NCI-H748 treated with DMSO at 0.1 percent for 48 hours (cell line): ENCODE measurements at regions not wholly inside any gene's neighbourhood (a gene's known extent, or its start where the extent isn't known, plus 50 kb on each side); places are given as distances from the start of the nearest gene placed in this dataset.

Experiments used
- DNase-seq: peaks from one replicate; lab custom pipeline; 2025; lab: John Stamatoyannopoulos, UW

DNA sequence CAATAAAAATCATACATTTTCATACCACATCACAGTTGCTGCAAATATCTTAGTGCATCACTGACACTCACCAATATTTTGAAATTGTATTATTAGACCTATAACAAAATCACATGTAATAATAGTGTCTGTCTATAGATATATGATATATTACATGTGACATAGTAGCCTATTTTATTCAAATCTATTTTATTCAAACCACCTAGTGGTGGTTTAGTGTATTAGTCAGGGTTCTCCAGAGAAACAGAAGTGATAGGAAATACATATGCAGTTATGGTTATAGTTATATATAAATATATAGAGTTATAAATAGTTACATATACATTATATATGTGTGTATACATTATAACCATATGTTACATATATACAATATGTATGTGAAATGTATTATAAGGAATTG, 366.5 kb upstream of the ARID1B start:
- no peak for DNase-seq

DNA sequence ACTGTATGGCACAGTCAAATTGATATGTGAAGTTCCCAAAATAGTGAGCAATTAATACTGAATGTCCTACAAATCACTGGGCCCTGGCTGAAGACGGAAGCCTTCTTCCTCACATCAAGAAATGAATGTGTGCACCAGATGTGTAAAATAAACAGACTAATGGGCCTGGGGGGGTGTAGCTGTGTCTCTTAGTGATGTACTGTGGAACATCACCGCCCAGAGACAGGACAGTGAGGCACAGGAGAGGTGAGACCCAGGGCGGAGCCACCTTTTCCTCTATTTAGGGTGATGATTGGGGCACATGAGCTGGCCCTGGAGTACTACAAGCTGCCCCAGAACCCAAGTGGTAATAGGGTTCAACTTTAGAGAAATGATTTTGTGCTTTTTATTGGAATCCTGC, 368.5 kb upstream of the ARID1B start:
- DNase-seq = no peak

DNA sequence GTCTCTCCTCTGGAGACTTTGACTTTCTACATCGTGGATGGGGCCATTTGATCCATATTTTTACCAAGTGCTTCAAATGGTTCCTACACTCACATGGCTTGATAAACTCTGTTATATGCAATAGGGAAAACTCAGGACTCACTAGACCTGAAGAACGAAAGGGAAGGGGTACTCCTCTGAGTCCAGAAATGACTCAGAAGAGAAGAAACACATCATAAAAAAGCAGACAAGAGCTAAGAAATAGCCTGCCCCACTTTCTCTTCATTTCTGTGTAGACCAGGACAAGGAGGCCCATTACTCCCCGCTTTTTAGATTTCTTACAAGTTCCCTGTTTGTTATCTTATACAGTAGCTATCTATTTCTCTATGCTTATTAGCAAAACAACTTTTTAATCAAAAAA, 369.8 kb upstream of the ARID1B start:
- no peak for DNase-seq

- no peak for DNase-seq
Observed at GRCh38 chr6:156406688-156407087, 370.5 kb upstream of the ARID1B start.

DNA sequence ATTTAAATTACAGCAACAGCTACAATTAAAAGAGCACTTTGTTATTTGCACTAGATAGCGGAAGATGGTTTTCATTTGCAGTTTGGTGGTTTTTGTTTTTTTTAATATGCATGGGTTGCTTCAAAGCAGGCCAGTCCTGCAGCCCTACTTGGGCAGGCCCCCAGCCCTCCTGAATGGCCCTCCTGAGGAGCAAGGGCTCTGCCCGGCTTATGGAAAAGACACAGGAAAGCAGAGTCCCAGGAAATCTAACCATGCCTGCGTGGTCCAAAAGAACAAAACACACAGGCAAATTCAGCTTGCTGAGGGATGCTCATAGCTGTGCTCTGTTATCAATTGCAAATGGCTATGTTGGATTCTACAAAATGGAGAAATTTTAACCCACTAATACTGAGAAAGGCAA, 371.1 kb upstream of the ARID1B start:
- DNase-seq = no peak

DNA sequence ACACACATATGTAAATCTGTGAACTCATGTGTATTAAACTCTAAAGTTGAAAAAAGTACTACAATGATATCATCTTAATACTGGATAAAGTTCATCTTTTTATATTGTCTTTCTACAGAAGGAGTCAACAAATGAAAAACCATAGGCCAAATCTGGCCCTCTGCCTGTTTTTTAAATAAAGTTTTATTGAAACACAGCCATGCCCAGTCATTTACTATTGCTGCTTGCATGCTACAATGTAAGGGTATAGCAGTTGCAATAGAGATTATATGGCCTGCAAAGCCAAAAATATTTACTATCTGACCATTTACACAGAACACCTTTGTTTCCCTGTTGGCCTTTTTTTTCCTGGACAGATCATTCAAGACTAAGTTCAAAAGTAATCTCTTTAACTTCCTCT, 374.6 kb upstream of the ARID1B start:
- DNase-seq = no peak

- no peak for DNase-seq
Observed at GRCh38 chr6:156402227-156402626, 375.0 kb upstream of the ARID1B start.

- no peak for DNase-seq
Observed at GRCh38 chr6:156400487-156400886, 376.7 kb upstream of the ARID1B start.

DNA sequence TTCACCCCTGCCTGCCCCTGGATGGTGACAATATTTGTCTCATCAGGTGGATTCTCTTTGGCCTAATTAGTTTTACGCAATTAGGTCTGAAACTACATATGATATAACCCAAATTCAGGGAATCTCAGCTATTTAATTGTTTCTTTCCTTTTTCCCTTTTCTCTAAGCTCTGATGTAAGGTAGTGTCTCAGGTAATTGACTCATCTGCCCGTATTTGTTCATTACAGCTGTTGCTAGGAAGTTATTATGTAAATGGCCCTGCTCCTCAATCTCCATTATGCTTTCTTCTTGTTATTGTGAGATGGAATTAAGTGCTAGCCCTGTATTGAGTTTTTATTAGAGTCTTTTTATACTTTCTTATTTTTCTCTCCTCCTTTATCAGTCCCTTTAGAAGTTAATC, 378.2 kb upstream of the ARID1B start:
- DNase-seq = peak; percentile 29

- DNase-seq = no peak
Observed at GRCh38 chr6:156398371-156398770, 378.8 kb upstream of the ARID1B start.

DNA sequence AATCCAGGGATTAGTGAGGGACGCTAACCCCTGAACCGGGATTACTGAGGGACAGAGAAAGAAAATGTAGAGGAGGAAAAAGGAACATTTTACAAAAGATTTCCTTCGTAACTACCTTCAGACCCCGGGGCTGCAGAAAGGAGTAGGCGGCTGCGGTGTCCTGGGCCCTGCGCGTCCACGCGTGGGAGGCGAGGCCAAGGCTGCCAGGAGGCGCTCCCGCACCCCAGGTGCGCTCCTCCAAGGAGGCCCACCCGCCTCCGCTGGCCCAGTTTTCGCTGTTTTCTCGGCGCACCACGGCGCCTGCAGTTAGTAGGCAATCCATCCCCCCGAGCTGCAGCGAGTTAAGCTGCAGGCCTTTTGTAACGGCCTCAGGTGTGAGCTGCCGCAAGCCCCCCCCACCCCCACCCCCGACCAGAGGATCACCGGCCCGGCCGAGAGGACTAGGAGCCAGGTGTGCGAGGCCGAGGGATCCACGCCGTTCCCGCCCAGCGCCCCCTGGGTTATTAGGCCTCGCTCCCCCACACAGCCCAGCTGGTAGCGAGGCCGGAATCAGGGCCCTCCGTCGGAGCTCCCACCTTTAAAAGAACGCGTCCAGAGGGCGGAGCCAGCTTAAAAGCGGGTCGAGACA, 380.3 kb upstream of the ARID1B start:
- no peak for DNase-seq

- DNase-seq = no peak
Observed at GRCh38 chr6:156396068-156396771, 381.0 kb upstream of the ARID1B start.

DNA sequence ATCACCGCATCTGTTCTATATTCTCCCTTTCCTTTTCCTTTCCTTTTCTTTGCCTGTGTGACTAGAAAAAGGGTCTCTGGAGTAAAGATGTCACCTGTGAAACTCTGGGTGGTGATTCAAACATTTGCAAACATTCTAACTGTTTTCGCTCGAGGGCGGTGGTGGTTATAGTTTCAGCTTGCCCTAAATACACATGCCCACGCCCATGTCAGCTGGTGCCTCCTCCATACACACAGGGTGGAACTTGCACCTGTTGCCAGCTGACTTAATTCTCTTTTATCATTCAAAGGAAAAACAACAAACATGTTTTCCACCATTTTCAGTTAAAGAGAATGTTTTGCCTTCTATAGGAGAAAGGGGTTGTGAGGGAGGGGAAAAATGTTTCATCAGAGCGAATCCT, 381.9 kb upstream of the ARID1B start:
- DNase-seq = peak; percentile 82

DNA sequence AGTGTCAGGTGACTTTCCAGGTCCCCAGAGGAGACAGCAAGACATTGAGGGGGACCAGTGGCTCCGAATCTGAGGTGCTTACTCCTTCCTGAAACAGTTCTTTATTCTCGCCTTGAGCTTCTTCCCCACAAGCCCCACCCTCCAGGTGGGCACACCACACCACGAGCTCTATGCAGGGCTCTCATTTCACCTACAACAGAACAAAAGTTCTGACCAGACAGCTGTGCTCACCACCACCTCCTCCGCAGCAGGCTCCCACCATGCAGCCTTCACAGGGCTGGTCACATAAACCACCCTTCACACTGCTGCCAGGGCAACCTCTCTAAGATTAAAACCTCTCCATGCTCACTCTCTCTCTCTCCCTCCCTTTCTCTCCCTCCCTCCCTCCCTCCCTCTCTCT, 384.5 kb upstream of the ARID1B start:
- DNase-seq = no peak

DNA sequence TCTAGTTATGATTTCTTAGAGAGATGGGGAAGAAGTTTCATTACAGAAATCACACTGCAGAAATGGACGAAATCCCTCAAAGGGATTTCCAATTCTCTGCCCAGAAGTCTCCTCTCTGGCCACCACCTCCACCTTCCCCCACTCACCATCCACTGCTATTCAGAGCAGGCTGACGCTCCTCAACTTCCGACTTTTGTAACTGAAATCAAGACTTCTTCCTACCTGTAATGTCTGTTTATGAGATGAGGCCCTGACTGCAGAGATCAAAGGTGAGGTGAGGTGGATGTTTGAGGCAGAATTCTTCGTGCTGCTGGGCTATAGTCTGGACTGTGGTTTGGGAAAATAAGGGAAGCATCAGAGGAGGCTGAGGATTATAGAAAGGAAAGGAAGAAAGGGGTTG, 385.2 kb upstream of the ARID1B start:
- no peak for DNase-seq

DNA sequence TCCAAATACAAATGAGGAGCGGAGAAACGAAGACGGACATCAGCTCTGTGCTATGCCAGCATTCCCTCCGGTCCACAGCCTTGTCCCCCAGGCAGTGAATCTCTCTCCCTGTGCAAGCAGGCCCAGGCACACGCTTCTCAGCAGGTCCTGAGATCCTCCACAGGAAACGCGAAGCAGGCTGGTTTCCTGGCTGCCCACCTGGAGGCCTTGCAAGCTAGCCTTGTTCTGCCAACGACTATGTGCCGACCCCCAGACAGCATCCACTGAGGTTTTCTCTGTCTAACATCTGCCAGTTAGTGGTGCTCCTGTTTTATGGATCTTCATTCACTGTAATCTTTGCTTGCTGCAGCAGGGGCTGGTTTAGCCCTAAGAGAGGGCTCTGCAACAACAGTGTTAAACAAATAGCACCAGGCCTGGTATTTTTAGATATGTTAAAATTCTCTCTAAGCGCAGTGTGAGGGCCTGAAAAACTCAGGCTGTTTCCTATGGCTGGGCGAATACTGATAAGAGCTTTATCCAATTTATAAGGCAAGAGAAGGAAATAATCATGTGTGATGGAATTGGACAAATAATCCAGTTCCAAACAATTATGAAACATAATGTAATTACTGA, 386.0 kb upstream of the ARID1B start:
- no peak for DNase-seq

DNA sequence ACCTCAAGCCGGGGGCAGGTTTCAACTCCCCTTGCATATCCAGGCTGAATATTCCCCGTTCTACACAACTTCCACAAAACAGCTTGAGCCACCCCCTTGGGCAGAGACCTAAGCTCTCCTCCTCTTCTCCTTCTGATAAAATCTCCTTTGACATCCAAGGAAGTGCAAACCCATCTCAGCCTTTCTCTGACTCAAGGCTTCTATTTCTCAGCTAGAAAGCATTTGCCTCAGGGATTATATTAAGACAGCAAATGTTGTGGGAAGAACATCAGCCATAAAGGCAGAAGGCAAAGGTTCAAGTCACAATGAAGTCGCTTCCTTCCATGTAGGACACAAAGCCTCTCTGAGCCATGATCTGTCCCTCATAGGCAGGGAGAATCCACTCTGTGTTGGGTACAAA, 386.6 kb upstream of the ARID1B start:
- no peak for DNase-seq

DNA sequence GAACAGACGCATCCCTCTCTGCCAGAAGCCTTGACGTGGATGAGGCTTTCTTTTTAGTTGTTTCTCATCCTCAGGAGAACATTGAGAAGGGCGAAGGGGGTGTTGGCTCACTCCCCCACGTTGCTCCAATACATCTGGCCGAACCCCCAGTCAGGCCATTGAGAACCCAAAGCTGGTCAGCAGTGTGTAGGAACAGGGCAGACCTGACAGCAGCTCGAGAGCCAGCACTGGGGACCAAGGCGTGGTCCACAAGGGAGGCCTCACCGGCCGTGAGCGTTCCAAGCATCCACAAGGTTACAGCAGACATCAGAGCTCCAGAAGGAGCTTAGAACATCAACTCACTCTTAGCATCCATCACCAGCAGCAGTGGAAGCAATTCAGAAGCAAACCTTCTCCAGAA, 387.9 kb upstream of the ARID1B start:
- DNase-seq = no peak

DNA sequence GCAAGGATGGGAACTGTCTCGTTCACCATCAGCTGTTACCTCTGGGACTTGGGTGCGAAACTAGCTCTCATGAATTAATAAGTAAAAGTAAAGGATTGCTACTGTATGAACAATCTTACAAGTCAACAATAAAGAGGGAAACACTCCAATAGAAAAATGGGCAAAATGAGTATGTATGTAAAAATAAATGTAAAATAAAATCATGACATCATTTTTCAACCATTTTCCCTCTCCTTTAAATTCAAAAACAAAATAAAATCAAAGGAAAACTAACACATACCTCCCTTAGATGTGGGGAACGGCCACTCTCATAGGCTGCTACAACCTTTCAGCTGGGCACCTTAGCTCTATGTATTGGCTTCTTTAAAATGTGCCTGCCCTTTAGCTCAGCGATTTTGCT, 389.7 kb upstream of the ARID1B start:
- no peak for DNase-seq

GRCh38 chr6:156383059-156383458, 394.1 kb upstream of the ARID1B start:
- DNase-seq = no peak

DNA sequence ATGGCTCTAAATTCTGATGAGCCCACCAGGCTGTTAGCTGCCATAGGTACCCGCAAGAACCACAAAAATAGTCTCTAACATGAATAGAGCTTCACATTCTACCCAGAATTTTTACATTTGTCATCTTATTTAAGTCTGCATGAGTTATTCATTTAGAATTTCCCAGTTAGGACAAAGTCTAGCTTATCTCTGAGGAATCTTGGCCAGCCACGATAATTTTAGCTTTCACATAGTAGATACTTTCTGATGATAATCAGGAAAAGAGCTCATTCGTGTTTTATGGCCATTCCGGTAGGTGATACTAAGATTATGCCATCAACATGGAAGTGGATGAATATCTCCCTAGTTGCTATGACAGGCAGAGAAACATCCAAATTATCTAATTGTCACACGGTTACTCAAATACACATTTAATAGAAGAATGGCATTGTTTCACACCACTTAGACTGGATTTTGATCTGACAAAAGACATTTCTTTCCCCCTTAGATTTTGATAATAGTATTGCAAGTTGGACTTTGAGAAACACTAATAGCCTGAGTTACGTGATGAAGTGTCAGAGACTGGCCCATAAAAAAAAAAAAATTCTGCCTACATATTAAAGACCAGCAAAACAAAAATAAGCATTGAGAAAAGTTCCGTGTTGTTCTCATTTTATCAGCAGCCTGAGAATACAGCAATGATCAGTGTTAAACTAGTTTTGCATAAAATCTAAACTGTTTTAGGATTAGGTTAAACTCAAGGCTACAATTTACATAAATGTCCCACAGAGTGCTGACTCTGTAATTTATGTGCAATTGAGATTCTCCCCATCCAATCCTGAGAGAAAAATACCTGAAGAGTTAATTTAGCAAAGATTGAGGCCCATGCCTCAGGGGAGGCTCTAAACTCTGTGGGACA, 397.5 kb upstream of the ARID1B start:
- DNase-seq = no peak

GRCh38 chr6:156378853-156379252, 398.3 kb upstream of the ARID1B start:
- DNase-seq = no peak

DNA sequence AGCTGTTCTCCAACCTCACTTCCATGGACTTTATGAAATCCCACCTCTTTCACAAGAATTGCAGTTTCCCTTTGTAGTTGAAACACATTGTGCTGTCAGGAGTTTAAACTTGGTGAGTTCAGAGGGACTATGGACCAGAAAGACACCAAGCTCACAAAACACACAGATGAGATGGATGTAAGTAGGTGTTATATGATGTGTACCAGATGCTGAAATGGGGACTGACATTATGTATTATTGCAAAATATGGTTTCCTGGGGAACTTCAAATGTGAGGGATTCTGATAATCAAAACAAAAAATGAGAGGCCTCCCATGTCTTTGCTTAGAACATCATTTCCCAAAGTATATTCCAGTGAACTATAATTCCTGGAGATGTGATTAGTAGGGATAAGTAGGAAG, 401.1 kb upstream of the ARID1B start:
- DNase-seq = no peak
